ENCODE measurements at regions not wholly inside any gene's neighbourhood (a gene's known extent, or its start where the extent isn't known, plus 50 kb on each side); places are given as distances from the start of the nearest gene placed in this dataset.

- Histone ChIP-seq H4K20me1 (ENCODE audit: insufficient read depth, low read length) (no peaks in the 10 kb centered on the region), H3K27ac (ENCODE audit: low read depth, low read length) (no peak overlapping the region), H3K27me3 (ENCODE audit: insufficient read depth, low read length) (peaks cover 6% of the 10 kb centered on the region), H3K4me3 (ENCODE audit: insufficient read depth, low read length) (no peak overlapping the region), H3K9me3 (ENCODE audit: low read depth, low read length) (peaks cover 2% of the 10 kb centered on the region), H3K36me3 (ENCODE audit: insufficient read depth, low read length) (no peaks in the 10 kb centered on the region), H3K79me2 (ENCODE audit: insufficient read depth, low read length) (no peaks in the 10 kb centered on the region), H2AFZ (ENCODE audit: low read length) (no peak overlapping the region), H3K4me1 (ENCODE audit: insufficient read depth, low read length) (no peaks in the 10 kb centered on the region), H3K4me2 (ENCODE audit: insufficient read depth, low read length) (no peak overlapping the region)
- DNase-seq (ENCODE audit: insufficient read length, low spot score, missing footprints): no peak
- TF ChIP-seq CTCF (IDR thresholded peaks at IDR 0.05; ENCODE audit: extremely low read depth, low read depth, low read length): no peak
Observed at GRCh38 chr13:94936633-94937032, 224.3 kb upstream of the SOX21 start.

- no peaks in the 10 kb centered on the region for H4K20me1 ChIP-seq (ENCODE audit: insufficient read depth, low read length)
- no peak overlapping the region for H2AFZ ChIP-seq (ENCODE audit: low read length)
- peaks cover 6% of the 10 kb centered on the region for H3K27me3 ChIP-seq (ENCODE audit: insufficient read depth, low read length)
- no peaks in the 10 kb centered on the region for H3K36me3 ChIP-seq (ENCODE audit: insufficient read depth, low read length)
- H3K4me2 ChIP-seq (ENCODE audit: insufficient read depth, low read length): no peak overlapping the region
- H3K79me2 ChIP-seq (ENCODE audit: insufficient read depth, low read length): no peaks in the 10 kb centered on the region
- no peak for TF ChIP-seq CTCF (IDR thresholded peaks at IDR 0.05; ENCODE audit: extremely low read depth, low read depth, low read length)
- no peaks in the 10 kb centered on the region for H3K4me1 ChIP-seq (ENCODE audit: insufficient read depth, low read length)
- no peak for DNase-seq (ENCODE audit: insufficient read length, low spot score, missing footprints)
- peaks cover 2% of the 10 kb centered on the region for H3K9me3 ChIP-seq (ENCODE audit: low read depth, low read length)
- H3K27ac ChIP-seq (ENCODE audit: low read depth, low read length): no peak overlapping the region
- no peak overlapping the region for H3K4me3 ChIP-seq (ENCODE audit: insufficient read depth, low read length)
Observed at GRCh38 chr13:94933936-94934335, 221.6 kb upstream of the SOX21 start.

DNA sequence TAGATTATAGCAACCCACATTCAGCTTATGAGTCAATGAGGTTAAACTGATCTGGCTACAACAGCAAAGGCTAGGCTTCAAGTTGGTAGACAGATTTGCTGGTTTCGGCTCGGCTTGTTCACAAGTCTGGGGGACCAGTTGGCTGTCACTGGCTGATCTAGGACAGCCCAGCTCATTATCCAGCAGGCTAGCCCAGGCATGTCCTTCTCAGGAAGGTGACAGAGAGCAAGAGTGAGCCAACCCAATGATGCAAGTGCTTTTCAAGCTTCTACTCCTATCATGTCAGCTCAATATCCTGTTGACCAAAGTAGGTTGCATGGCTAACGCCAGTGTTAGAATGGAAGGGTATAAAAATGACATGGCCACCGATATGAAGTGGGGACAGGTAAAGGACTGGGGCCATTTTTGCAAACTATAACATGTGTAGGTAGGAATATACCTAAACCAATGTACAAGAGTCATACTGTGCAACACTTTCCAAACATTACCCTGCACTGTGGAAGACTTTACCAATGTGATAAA, 220.9 kb upstream of the SOX21 start:
- Histone ChIP-seq H3K4me2 (ENCODE audit: insufficient read depth, low read length) (no peak overlapping the region), H3K9me3 (ENCODE audit: low read depth, low read length) (peaks cover 2% of the 10 kb centered on the region), H3K79me2 (ENCODE audit: insufficient read depth, low read length) (no peaks in the 10 kb centered on the region), H3K27ac (ENCODE audit: low read depth, low read length) (no peak overlapping the region), H3K36me3 (ENCODE audit: insufficient read depth, low read length) (no peaks in the 10 kb centered on the region), H2AFZ (ENCODE audit: low read length) (no peak overlapping the region), H4K20me1 (ENCODE audit: insufficient read depth, low read length) (no peaks in the 10 kb centered on the region), H3K4me1 (ENCODE audit: insufficient read depth, low read length) (no peaks in the 10 kb centered on the region), H3K27me3 (ENCODE audit: insufficient read depth, low read length) (peaks cover 6% of the 10 kb centered on the region), H3K4me3 (ENCODE audit: insufficient read depth, low read length) (no peak overlapping the region)
- TF ChIP-seq CTCF (IDR thresholded peaks at IDR 0.05; ENCODE audit: extremely low read depth, low read depth, low read length): no peak
- DNase-seq (ENCODE audit: insufficient read length, low spot score, missing footprints): no peak

DNA sequence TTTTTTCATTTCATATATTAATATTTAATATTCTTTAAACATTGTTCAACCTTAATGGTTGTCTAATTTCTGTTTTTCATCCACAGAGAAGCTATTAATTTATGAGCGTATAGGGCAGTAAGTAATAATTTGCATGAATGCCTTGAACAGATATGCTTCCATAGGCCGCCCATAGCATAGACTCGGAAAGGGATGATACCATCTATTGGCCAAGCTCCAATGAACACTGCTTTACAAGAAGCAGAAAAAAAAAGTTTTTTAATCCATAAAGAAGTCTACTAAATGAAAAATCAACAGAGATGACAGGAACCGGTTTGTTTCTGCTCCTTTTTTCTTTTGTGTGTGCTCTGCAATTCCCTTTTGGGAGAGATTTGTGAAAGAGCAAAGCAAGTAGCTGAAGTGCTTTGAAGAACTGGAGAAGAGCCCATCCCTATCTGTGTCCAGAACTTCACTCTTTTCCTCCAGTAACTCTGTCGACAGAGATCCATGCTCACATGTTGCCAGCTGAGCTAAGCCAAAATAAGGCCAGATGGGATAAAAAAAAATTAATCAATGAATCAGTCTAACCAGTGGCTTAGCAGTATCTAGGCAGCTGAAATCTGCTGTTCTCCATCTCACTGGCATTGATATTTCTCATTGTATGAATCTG, 215.9 kb upstream of the SOX21 start:
- H3K36me3 ChIP-seq (ENCODE audit: insufficient read depth, low read length): no peaks in the 10 kb centered on the region
- H3K4me2 ChIP-seq (ENCODE audit: insufficient read depth, low read length): no peak overlapping the region
- H3K27me3 ChIP-seq (ENCODE audit: insufficient read depth, low read length): no peaks in the 10 kb centered on the region
- H4K20me1 ChIP-seq (ENCODE audit: insufficient read depth, low read length): no peaks in the 10 kb centered on the region
- H2AFZ ChIP-seq (ENCODE audit: low read length): no peak overlapping the region
- no peaks in the 10 kb centered on the region for H3K79me2 ChIP-seq (ENCODE audit: insufficient read depth, low read length)
- H3K27ac ChIP-seq (ENCODE audit: low read depth, low read length): no peak overlapping the region
- no peak overlapping the region for H3K4me3 ChIP-seq (ENCODE audit: insufficient read depth, low read length)
- TF ChIP-seq CTCF (IDR thresholded peaks at IDR 0.05; ENCODE audit: extremely low read depth, low read depth, low read length): no peak
- no peak for DNase-seq (ENCODE audit: insufficient read length, low spot score, missing footprints)
- H3K9me3 ChIP-seq (ENCODE audit: low read depth, low read length): peaks cover under 1% of the 10 kb centered on the region
- H3K4me1 ChIP-seq (ENCODE audit: insufficient read depth, low read length): no peaks in the 10 kb centered on the region
